ENCODE measurements at regions not wholly inside any gene's neighbourhood (a gene's known extent, or its start where the extent isn't known, plus 50 kb on each side); places are given as distances from the start of the nearest gene placed in this dataset.

DNA sequence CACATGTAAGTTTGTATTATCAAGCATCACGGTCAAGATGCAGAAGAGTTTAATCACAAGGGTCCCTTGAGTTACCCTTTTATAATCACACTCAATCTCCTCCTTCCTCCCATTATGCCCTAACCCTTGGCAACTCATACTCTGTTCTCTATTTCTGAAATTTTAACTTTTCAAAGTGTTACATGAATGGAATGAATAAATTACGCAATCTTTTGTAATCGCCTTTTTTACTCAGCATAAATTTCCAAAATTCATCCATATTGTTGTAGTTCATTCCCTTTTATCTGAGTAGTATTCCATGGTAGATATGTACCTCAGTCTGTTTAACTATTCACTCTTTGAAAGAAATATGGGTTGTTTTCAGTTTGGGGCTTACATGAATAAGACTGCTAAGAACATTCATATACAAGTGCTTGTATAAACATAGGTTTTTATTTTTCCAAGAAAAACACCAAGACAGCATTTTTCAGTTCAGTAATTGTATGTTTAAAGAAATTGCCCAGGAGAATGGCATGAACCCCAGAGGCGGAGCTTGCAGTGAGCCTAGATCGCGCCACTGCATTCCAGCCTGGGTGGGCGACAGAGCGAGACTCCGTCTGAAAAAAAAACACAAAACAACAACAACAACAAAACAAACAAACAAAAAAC lies 430.9 kb upstream of the KCNH7 start:
- Histone ChIP-seq H3K27me3 (ENCODE audit: control insufficient read depth in 2 of 2, insufficient read depth in 2 of 2, low read length in 2 of 2) (no peaks in the 10 kb centered on the region), H3K27ac (ENCODE audit: extremely low read depth, low read depth, low read length) (no peak overlapping the region), H3K4me3 (no peak overlapping the region), H3K9ac (ENCODE audit: insufficient read depth in 1 of 2, low read depth in 2 of 2, low read length in 2 of 2) (no peak overlapping the region), H3K36me3 (ENCODE audit: control insufficient read depth, insufficient read depth, low read length) (no peaks in the 10 kb centered on the region), H4K20me1 (replicated peaks; ENCODE audit: control insufficient read depth, insufficient read depth, low read length) (no peaks in the 10 kb centered on the region), H2AFZ (ENCODE audit: low read depth, low read length) (no peak overlapping the region), H3K4me1 (replicated peaks in 1 of 2; ENCODE audit: control insufficient read depth in 2 of 2, insufficient read depth in 2 of 2, low read length in 2 of 2) (no peaks in the 10 kb centered on the region), H3K4me2 (ENCODE audit: insufficient read depth, low read length) (no peak overlapping the region), H3K9me1 (ENCODE audit: control insufficient read depth, insufficient read depth, low read length) (no peaks in the 10 kb centered on the region), H3K79me2 (ENCODE audit: control insufficient read depth, insufficient read depth, low read length) (no peaks in the 10 kb centered on the region), H3K9me3 (replicated peaks; ENCODE audit: control insufficient read depth, insufficient read depth, low read depth, low read length) (peaks cover 4% of the 10 kb centered on the region; the same call in 1 of the 2 replicates)
- ATAC-seq (no peak), DNase-seq (ENCODE audit: extremely low read depth in 1 of 4, low spot score in 3 of 4) (no peak), FAIRE-seq (no peak)
- ChIA-PET POLR2A (interaction anchor here (0.7 kb wide), 1 partner anchor 801 kb away, joined by 3 read pairs; no protein-coding TSS in a partner anchor), CTCF (ENCODE audit: low intra/inter-chr PET ratio) (no interaction called here)
- no TSS peak for BruUV-seq (replicated peaks)
- 0% methylated on average over 9 of the region's 9 CpGs for WGBS (ENCODE audit: insufficient coverage, low coverage, missing lambda C conversion rate)
- intact Hi-C loops (cut with micrococcal nuclease) (no loop called here), in situ Hi-C loops (cut with MboI) (no loop called here)
- TF ChIP-seq CEBPB (tag; IDR thresholded peaks at IDR 0.05) (peak; percentile 71), CEBPG (CRISPR knock-in tag; IDR thresholded peaks at IDR 0.05) (no peak), CEBPG (tag; conservative IDR thresholded peaks at IDR 0.05 in 1 of 2, IDR thresholded peaks at IDR 0.05 in 1 of 2) (peak; percentile 49 to 92), ZC3H8 (IDR thresholded peaks at IDR 0.05) (no peak)
- TF ChIP-seq, protein P1, sequence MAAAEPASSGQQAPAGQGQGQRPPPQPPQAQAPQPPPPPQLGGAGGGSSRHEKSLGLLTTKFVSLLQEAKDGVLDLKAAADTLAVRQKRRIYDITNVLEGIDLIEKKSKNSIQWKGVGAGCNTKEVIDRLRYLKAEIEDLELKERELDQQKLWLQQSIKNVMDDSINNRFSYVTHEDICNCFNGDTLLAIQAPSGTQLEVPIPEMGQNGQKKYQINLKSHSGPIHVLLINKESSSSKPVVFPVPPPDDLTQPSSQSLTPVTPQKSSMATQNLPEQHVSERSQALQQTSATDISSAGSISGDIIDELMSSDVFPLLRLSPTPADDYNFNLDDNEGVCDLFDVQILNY (CRISPR knock-in tag; IDR thresholded peaks at IDR 0.05) = no peak

DNA sequence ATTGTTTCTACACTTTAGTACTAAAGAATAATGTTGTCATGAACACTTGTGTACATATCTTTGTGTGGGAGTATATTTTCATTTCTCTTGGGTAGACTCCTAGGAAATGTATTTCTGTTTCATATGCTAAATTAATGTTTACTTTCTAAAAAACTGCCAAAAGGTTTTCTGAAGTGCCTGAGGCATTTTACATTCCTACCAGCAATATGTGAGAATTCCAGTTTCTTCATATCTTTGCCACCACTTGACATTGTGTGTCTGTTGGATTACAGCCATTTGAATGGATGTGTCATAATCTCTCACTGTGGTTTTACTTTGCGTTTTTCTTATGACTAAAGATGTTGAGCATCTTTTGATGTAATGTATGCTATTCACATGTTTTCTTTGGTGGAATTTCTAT lies 428.2 kb upstream of the KCNH7 start:
- no peak for ATAC-seq
- Histone ChIP-seq H3K79me2 (ENCODE audit: control insufficient read depth, insufficient read depth, low read length) (no peaks in the 10 kb centered on the region), H3K4me3 (no peak overlapping the region), H3K9ac (ENCODE audit: insufficient read depth in 1 of 2, low read depth in 2 of 2, low read length in 2 of 2) (no peak overlapping the region), H2AFZ (ENCODE audit: low read depth, low read length) (no peak overlapping the region), H3K9me1 (ENCODE audit: control insufficient read depth, insufficient read depth, low read length) (no peaks in the 10 kb centered on the region), H3K4me2 (ENCODE audit: insufficient read depth, low read length) (no peak overlapping the region), H3K27ac (ENCODE audit: extremely low read depth, low read depth, low read length) (no peak overlapping the region), H3K36me3 (ENCODE audit: control insufficient read depth, insufficient read depth, low read length) (no peaks in the 10 kb centered on the region), H3K27me3 (ENCODE audit: control insufficient read depth in 2 of 2, insufficient read depth in 2 of 2, low read length in 2 of 2) (no peaks in the 10 kb centered on the region), H3K9me3 (replicated peaks; ENCODE audit: control insufficient read depth, insufficient read depth, low read depth, low read length) (0 out of 2 replicates have a peak, but pooled peaks cover 2% of the 10 kb centered on the region), H4K20me1 (replicated peaks; ENCODE audit: control insufficient read depth, insufficient read depth, low read length) (no peaks in the 10 kb centered on the region), H3K4me1 (replicated peaks in 1 of 2; ENCODE audit: control insufficient read depth in 2 of 2, insufficient read depth in 2 of 2, low read length in 2 of 2) (no peaks in the 10 kb centered on the region)
- no peak for FAIRE-seq
- intact Hi-C loops (cut with micrococcal nuclease) = no loop called here
- in situ Hi-C loops (cut with MboI) = no loop called here
- ChIA-PET CTCF (ENCODE audit: low intra/inter-chr PET ratio) (no interaction called here), POLR2A (no interaction called here)
- DNase-seq (ENCODE audit: extremely low read depth in 1 of 4, low spot score in 3 of 4) = no peak
- WGBS (ENCODE audit: insufficient coverage, low coverage, missing lambda C conversion rate) = 0% methylated on average over 1 of the region's 1 CpG
- no TSS peak for BruUV-seq (replicated peaks)
- no peak for TF ChIP-seq PRMT5 (CRISPR knock-in tag; IDR thresholded peaks at IDR 0.05)
- no peak for TF ChIP-seq PYGO2 (tag; IDR thresholded peaks at IDR 0.05)
- TF ChIP-seq HMG20A (CRISPR knock-in tag; conservative IDR thresholded peaks at IDR 0.05) = no peak
- no peak for TF ChIP-seq FOXJ3 (CRISPR knock-in tag; IDR thresholded peaks at IDR 0.05)
- no peak for TF ChIP-seq PHB2 (IDR thresholded peaks at IDR 0.05; ENCODE audit: low read depth)
- no peak for TF ChIP-seq MYNN (IDR thresholded peaks at IDR 0.05)
- TF ChIP-seq MYNN (CRISPR knock-in tag; IDR thresholded peaks at IDR 0.05) = no peak
